Duodenal mucosa (tissue), 2 donors: ENCODE measurements at regions not wholly inside any gene's neighbourhood (a gene's known extent, or its start where the extent isn't known, plus 50 kb on each side); places are given as distances from the start of the nearest gene placed in this dataset.
"Not testable (repeated sequence)": the region's sequence is repeated elsewhere in the genome, so short reads cannot be mapped to it uniquely, and the experiment has no call there.

ENCODE experiments used
- H3K27ac ChIP-seq: one replicate; pipeline ENCODE4 v1.7.0; 2013; ENCODE audit warnings: low read depth, low read length
- H3K27me3 ChIP-seq, 2 donors: one replicate each; pipeline ENCODE4 v1.7.0; 2013; ENCODE audit warnings: low read length in 2 of 2, control low read depth in 1 of 2; ENCODE audit not compliant: insufficient read depth in 2 of 2, control insufficient read depth in 1 of 2
- H3K36me3 ChIP-seq, 2 donors: one replicate each; pipeline ENCODE4 v1.7.0; 2013; ENCODE audit warnings: low read length in 2 of 2, control low read depth in 1 of 2; ENCODE audit not compliant: insufficient read depth in 2 of 2, control insufficient read depth in 1 of 2
- H3K4me1 ChIP-seq, 2 donors: one replicate each; pipeline ENCODE4 v1.7.0; 2013; ENCODE audit warnings: low read length in 2 of 2, control low read depth in 1 of 2; ENCODE audit not compliant: insufficient read depth in 2 of 2, control insufficient read depth in 1 of 2
- H3K4me3 ChIP-seq, 2 donors: one replicate each; pipeline ENCODE4 v1.7.0; 2013; ENCODE audit warnings: low read length in 2 of 2, low read depth in 1 of 2
- H3K9ac ChIP-seq, 2 donors: one replicate each; pipeline ENCODE4 v1.7.0; 2013; ENCODE audit warnings: low read length in 2 of 2, low read depth in 1 of 2
- H3K9me3 ChIP-seq, 2 donors: one replicate each; pipeline ENCODE4 v1.7.0; 2013; ENCODE audit warnings: low read length in 2 of 2, control low read depth in 1 of 2; ENCODE audit not compliant: control insufficient read depth in 1 of 2

- Histone ChIP-seq H3K9ac (no peak overlapping the region), H3K27ac (no peak overlapping the region), H3K9me3 (no peaks in the 10 kb centered on the region), H3K4me1 (no peaks in the 10 kb centered on the region), H3K4me3 (no peak overlapping the region), H3K36me3 (no peaks in the 10 kb centered on the region), H3K27me3 (peaks cover 0 to 3% of the 10 kb centered on the region in 2 donors)
These were observed 139.6 kb downstream of the MYLK4 start for GRCh38 chr6:2611092-2611491.

- no peaks in the 10 kb centered on the region for H3K4me1 ChIP-seq
- H3K36me3 ChIP-seq: no peaks in the 10 kb centered on the region
- H3K4me3 ChIP-seq: no peak overlapping the region
- H3K27me3 ChIP-seq: peaks cover 0 to 3% of the 10 kb centered on the region in 2 donors
- no peak overlapping the region for H3K9ac ChIP-seq
- H3K9me3 ChIP-seq: no peaks in the 10 kb centered on the region
- H3K27ac ChIP-seq: no peak overlapping the region
These were observed 142.2 kb downstream of the MYLK4 start for GRCh38 chr6:2608503-2608902.

GRCh38 chr6:2600363-2600762 lies 150.4 kb downstream of the MYLK4 start:
- H3K4me1 ChIP-seq: no peaks in the 10 kb centered on the region
- H3K9me3 ChIP-seq: no peaks in the 10 kb centered on the region
- peaks cover 0 to 5% of the 10 kb centered on the region in 2 donors for H3K27me3 ChIP-seq
- H3K36me3 ChIP-seq: no peaks in the 10 kb centered on the region
- no peak overlapping the region for H3K4me3 ChIP-seq
- H3K9ac ChIP-seq: no peak overlapping the region
- no peak overlapping the region for H3K27ac ChIP-seq

GRCh38 chr6:2599817-2600216 lies 150.9 kb downstream of the MYLK4 start:
- no peak overlapping the region for H3K9ac ChIP-seq
- peaks cover 0 to 5% of the 10 kb centered on the region in 2 donors for H3K27me3 ChIP-seq
- H3K36me3 ChIP-seq: no peaks in the 10 kb centered on the region
- H3K27ac ChIP-seq: no peak overlapping the region
- H3K4me3 ChIP-seq: no peak overlapping the region
- no peaks in the 10 kb centered on the region for H3K4me1 ChIP-seq
- no peaks in the 10 kb centered on the region for H3K9me3 ChIP-seq

- no peaks in the 10 kb centered on the region for H3K36me3 ChIP-seq
- no peak overlapping the region for H3K4me3 ChIP-seq
- H3K27me3 ChIP-seq: peaks cover 0 to 5% of the 10 kb centered on the region in 2 donors
- H3K4me1 ChIP-seq: no peaks in the 10 kb centered on the region
- H3K27ac ChIP-seq: no peak overlapping the region
- no peaks in the 10 kb centered on the region for H3K9me3 ChIP-seq
- H3K9ac ChIP-seq: no peak overlapping the region
These were observed 151.9 kb downstream of the MYLK4 start for GRCh38 chr6:2598867-2599266.

- no peak overlapping the region for H3K27ac ChIP-seq
- H3K4me3 ChIP-seq: no peak overlapping the region
- peaks cover 0 to 1% of the 10 kb centered on the region in 2 donors for H3K27me3 ChIP-seq
- H3K36me3 ChIP-seq: no peaks in the 10 kb centered on the region
- no peak overlapping the region for H3K9ac ChIP-seq
- no peaks in the 10 kb centered on the region for H3K9me3 ChIP-seq
- H3K4me1 ChIP-seq: no peaks in the 10 kb centered on the region
These were observed 152.7 kb downstream of the MYLK4 start for GRCh38 chr6:2597991-2598390.

GRCh38 chr6:2597457-2597856 lies 153.3 kb downstream of the MYLK4 start:
- not testable (repeated sequence) for H3K4me1 ChIP-seq, H3K36me3 ChIP-seq, H3K4me3 ChIP-seq, H3K9me3 ChIP-seq, H3K27me3 ChIP-seq, H3K27ac ChIP-seq, H3K9ac ChIP-seq

GRCh38 chr6:2596222-2596621 lies 154.5 kb downstream of the MYLK4 start:
- H3K9me3 ChIP-seq: no peaks in the 10 kb centered on the region
- no peak overlapping the region for H3K4me3 ChIP-seq
- H3K36me3 ChIP-seq: no peaks in the 10 kb centered on the region
- H3K9ac ChIP-seq: no peak overlapping the region
- no peak overlapping the region for H3K27ac ChIP-seq
- H3K4me1 ChIP-seq: no peaks in the 10 kb centered on the region
- no peaks in the 10 kb centered on the region for H3K27me3 ChIP-seq

- Histone ChIP-seq H3K4me1 (no peaks in the 10 kb centered on the region), H3K4me3 (no peak overlapping the region), H3K36me3 (no peaks in the 10 kb centered on the region), H3K27ac (no peak overlapping the region), H3K9me3 (no peaks in the 10 kb centered on the region), H3K27me3 (no peaks in the 10 kb centered on the region), H3K9ac (no peak overlapping the region)
These were observed 155.9 kb downstream of the MYLK4 start for GRCh38 chr6:2594868-2595267.

GRCh38 chr6:2593167-2593566 lies 157.6 kb downstream of the MYLK4 start:
- Histone ChIP-seq H3K4me3 (no peak overlapping the region), H3K27ac (no peak overlapping the region), H3K9ac (no peak overlapping the region), H3K36me3 (no peaks in the 10 kb centered on the region), H3K4me1 (no peaks in the 10 kb centered on the region), H3K9me3 (no peaks in the 10 kb centered on the region), H3K27me3 (no peaks in the 10 kb centered on the region)

- H3K9me3 ChIP-seq: no peaks in the 10 kb centered on the region
- no peak overlapping the region for H3K9ac ChIP-seq
- no peaks in the 10 kb centered on the region for H3K27me3 ChIP-seq
- no peaks in the 10 kb centered on the region for H3K36me3 ChIP-seq
- H3K4me3 ChIP-seq: no peak overlapping the region
- H3K4me1 ChIP-seq: no peaks in the 10 kb centered on the region
- no peak overlapping the region for H3K27ac ChIP-seq
These were observed 161.5 kb downstream of the MYLK4 start for GRCh38 chr6:2589171-2589661.
